ENCODE measurements at regions not wholly inside any gene's neighbourhood (a gene's known extent, or its start where the extent isn't known, plus 50 kb on each side); places are given as distances from the start of the nearest gene placed in this dataset.

DNA sequence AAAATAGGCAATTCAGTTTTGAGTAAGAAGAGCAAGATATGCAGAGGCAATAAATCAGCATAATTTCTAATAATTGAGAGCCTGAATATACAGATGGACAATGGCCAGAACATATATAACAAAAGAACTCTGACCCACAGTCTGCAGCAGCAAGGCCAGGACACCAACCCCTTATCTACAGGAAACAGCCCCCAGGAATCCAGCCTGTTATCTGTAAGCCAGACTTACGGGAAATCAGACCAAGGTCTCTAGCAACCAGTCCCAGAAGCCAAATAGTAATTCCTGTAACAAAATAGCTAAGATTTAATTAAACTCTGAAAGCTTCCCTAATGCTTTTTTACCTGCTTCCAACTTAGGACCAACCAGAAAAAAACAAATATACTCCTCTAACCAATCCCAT lies 434.5 kb upstream of the GYPC start:
- TF ChIP-seq, protein P1, sequence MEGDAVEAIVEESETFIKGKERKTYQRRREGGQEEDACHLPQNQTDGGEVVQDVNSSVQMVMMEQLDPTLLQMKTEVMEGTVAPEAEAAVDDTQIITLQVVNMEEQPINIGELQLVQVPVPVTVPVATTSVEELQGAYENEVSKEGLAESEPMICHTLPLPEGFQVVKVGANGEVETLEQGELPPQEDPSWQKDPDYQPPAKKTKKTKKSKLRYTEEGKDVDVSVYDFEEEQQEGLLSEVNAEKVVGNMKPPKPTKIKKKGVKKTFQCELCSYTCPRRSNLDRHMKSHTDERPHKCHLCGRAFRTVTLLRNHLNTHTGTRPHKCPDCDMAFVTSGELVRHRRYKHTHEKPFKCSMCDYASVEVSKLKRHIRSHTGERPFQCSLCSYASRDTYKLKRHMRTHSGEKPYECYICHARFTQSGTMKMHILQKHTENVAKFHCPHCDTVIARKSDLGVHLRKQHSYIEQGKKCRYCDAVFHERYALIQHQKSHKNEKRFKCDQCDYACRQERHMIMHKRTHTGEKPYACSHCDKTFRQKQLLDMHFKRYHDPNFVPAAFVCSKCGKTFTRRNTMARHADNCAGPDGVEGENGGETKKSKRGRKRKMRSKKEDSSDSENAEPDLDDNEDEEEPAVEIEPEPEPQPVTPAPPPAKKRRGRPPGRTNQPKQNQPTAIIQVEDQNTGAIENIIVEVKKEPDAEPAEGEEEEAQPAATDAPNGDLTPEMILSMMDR (IDR thresholded peaks at IDR 0.05): no peak
- TF ChIP-seq POLR2A (IDR thresholded peaks at IDR 0.05): no peak

Data from right lobe of liver (tissue), 4 donors.